ENCODE measurements at regions not wholly inside any gene's neighbourhood (a gene's known extent, or its start where the extent isn't known, plus 50 kb on each side); places are given as distances from the start of the nearest gene placed in this dataset.

- DNase-seq (ENCODE audit: low read depth in 3 of 3) = no peak
Measured at GRCh38 chr22:47784367-47784983, 1022.0 kb downstream of the TBC1D22A start.

- no peak for DNase-seq (ENCODE audit: low read depth in 3 of 3)
Measured at GRCh38 chr22:47783433-47784366, 1021.2 kb downstream of the TBC1D22A start.

- DNase-seq (ENCODE audit: low read depth in 3 of 3) = no peak
Measured at GRCh38 chr22:47782328-47783075, 1020.1 kb downstream of the TBC1D22A start.

- no peak for DNase-seq (ENCODE audit: low read depth in 3 of 3)
Measured at GRCh38 chr22:47781427-47782111, 1019.1 kb downstream of the TBC1D22A start.

GRCh38 chr22:47781024-47781423 is 1018.6 kb downstream of the TBC1D22A start:
- DNase-seq (ENCODE audit: low read depth in 3 of 3) = no peak

- DNase-seq (ENCODE audit: low read depth in 3 of 3) = no peak
Measured at GRCh38 chr22:47780281-47780875, 1017.9 kb downstream of the TBC1D22A start.

- no peak for DNase-seq (ENCODE audit: low read depth in 3 of 3)
Measured at GRCh38 chr22:47779474-47779873, 1017.0 kb downstream of the TBC1D22A start.

GRCh38 chr22:47778160-47778658 is 1015.8 kb downstream of the TBC1D22A start:
- DNase-seq (ENCODE audit: low read depth in 3 of 3) = no peak

- DNase-seq (ENCODE audit: low read depth in 3 of 3) = no peak
Measured at GRCh38 chr22:47777426-47777825, 1015.0 kb downstream of the TBC1D22A start.

- no peak for DNase-seq (ENCODE audit: low read depth in 3 of 3)
Measured at GRCh38 chr22:47776329-47776728, 1013.9 kb downstream of the TBC1D22A start.

- no peak for DNase-seq (ENCODE audit: low read depth in 3 of 3)
Measured at GRCh38 chr22:47775686-47776085, 1013.2 kb downstream of the TBC1D22A start.

- DNase-seq (ENCODE audit: low read depth in 3 of 3) = no peak
Measured at GRCh38 chr22:47775191-47775590, 1012.7 kb downstream of the TBC1D22A start.

GRCh38 chr22:47773635-47774034 is 1011.2 kb downstream of the TBC1D22A start:
- no peak for DNase-seq (ENCODE audit: low read depth in 3 of 3)

- DNase-seq (ENCODE audit: low read depth in 3 of 3) = no peak
Measured at GRCh38 chr22:47772864-47773263, 1010.4 kb downstream of the TBC1D22A start.

GRCh38 chr22:47769652-47770051 is 1007.2 kb downstream of the TBC1D22A start:
- DNase-seq (ENCODE audit: low read depth in 3 of 3) = no peak

- DNase-seq (ENCODE audit: low read depth in 3 of 3) = no peak
Measured at GRCh38 chr22:47768027-47768426, 1005.6 kb downstream of the TBC1D22A start.

GRCh38 chr22:47767403-47767802 is 1005.0 kb downstream of the TBC1D22A start:
- DNase-seq (ENCODE audit: low read depth in 3 of 3) = no peak

GRCh38 chr22:47765757-47766156 is 1003.3 kb downstream of the TBC1D22A start:
- DNase-seq (ENCODE audit: low read depth in 3 of 3) = no peak

GRCh38 chr22:47762141-47762540 is 999.7 kb downstream of the TBC1D22A start:
- no peak for DNase-seq (ENCODE audit: low read depth in 3 of 3)

- no peak for DNase-seq (ENCODE audit: low read depth in 3 of 3)
Measured at GRCh38 chr22:47759909-47760308, 997.5 kb downstream of the TBC1D22A start.

- DNase-seq (ENCODE audit: low read depth in 3 of 3) = no peak
Measured at GRCh38 chr22:47757741-47758140, 995.3 kb downstream of the TBC1D22A start.
